GM13977 (cell line): ENCODE measurements at regions not wholly inside any gene's neighbourhood (a gene's known extent, or its start where the extent isn't known, plus 50 kb on each side); places are given as distances from the start of the nearest gene placed in this dataset.

Experiments
- DNase-seq: peaks from one replicate; pipeline ENCODE4 v3.0.0; 2012; ENCODE audit warnings: low spot score
- in situ Hi-C: fragments of 300-500 bp; cut with MboI; formaldehyde crosslinking; loops from one replicate; pipeline ENCODE4 v1.12.0; 2022; ENCODE audit warnings: low sequenced_read_pairs, low pct_unique_long_range_greater_than_20kb, mixed read lengths, inconsistent platforms; ENCODE audit not compliant: unreplicated experiment
- TF ChIP-seq, protein P1 (sequence below): IDR thresholded peaks from 2 replicates; pipeline ENCODE4 v1.5.1; 2012; ENCODE audit warnings: mild to moderate bottlenecking, control low read depth; ENCODE audit not compliant: insufficient read depth; ENCODE audit errors: extremely low read depth, missing control alignments

DNA sequence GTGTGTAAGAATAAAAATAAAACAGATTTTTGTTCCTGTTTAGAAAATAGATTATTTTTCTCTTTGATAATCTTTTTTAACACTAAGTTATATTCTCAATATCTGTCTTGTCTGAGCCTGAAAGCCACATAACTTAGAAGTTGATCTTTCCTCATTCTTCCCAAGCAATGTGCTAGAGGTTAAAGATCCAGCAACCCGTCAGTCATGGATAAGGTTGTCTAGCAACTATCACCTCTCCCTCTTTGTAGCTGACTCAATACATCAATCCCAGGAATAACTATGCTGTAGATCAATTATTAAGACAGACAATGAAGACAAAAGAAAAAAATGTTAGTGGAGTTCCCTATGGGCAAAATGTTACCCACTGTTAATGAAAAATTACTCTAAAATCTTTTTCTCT lies 813.1 kb upstream of the CCDC179 start:
- in situ Hi-C loops = no loop called here
- no peak for DNase-seq
- TF ChIP-seq, protein P1, sequence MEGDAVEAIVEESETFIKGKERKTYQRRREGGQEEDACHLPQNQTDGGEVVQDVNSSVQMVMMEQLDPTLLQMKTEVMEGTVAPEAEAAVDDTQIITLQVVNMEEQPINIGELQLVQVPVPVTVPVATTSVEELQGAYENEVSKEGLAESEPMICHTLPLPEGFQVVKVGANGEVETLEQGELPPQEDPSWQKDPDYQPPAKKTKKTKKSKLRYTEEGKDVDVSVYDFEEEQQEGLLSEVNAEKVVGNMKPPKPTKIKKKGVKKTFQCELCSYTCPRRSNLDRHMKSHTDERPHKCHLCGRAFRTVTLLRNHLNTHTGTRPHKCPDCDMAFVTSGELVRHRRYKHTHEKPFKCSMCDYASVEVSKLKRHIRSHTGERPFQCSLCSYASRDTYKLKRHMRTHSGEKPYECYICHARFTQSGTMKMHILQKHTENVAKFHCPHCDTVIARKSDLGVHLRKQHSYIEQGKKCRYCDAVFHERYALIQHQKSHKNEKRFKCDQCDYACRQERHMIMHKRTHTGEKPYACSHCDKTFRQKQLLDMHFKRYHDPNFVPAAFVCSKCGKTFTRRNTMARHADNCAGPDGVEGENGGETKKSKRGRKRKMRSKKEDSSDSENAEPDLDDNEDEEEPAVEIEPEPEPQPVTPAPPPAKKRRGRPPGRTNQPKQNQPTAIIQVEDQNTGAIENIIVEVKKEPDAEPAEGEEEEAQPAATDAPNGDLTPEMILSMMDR = no peak

DNA sequence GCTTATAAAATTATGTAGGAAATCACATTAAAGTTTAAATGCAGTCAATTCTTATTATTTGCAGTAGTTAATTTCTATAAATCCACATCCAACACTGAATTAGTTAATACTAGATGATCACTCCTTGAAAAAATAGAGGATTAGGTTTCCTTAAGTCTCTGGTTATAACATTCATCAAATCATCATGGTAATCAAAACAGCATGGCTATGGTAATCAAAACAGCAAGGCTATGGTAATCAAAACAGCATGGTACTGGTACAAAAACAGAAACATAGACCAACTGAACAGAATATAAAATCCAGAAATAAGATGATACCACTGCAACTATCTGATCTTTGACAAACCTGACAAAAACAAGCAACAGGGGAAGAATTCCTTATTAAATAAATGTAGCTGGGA lies 814.6 kb upstream of the CCDC179 start:
- TF ChIP-seq, protein P1 = no peak
- no peak for DNase-seq
- in situ Hi-C loops = no loop called here

DNA sequence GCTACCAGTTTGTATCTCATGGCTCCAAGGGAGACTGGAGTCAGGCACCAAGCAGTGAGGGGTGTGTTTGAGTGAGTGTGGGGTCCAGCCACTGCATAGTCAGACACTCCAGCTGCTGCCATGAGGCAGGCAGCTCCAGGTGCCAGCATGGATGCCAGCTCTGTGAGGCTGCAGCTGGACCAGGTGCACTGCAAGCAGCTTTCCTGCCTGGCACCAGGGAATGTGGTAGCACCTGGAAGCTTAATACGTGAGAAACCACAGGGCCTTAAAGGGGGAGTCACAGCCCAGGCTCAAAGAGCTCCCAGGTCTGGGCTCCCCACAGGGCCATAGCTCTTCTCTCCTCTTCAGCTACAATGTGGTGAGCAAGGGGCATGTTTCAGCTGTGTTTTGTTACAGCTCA lies 817.8 kb upstream of the LUZP2 start:
- in situ Hi-C loops = no loop called here
- TF ChIP-seq, protein P1 = no peak
- DNase-seq = no peak

DNA sequence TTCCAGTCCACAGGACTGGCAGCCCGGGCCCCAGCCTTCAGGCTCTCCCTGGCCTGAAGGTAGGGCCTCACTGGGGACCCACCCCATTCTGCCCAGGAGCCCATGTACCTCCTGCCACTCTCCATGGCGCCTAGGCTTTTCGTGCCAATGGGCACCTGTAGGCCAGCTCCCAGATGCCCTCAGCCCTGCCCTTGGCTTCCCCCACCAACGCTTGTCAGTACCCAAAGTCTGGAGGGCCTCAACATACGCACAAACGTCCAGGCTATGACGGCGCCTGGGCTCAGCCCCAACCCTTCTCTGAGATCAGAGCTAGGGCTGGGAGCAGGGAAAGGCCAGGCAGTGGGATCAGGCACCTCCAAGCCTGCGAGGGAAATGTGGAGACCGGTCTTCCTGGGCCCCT lies 816.9 kb upstream of the LUZP2 start:
- in situ Hi-C loops = no loop called here
- TF ChIP-seq, protein P1 = no peak
- no peak for DNase-seq

DNA sequence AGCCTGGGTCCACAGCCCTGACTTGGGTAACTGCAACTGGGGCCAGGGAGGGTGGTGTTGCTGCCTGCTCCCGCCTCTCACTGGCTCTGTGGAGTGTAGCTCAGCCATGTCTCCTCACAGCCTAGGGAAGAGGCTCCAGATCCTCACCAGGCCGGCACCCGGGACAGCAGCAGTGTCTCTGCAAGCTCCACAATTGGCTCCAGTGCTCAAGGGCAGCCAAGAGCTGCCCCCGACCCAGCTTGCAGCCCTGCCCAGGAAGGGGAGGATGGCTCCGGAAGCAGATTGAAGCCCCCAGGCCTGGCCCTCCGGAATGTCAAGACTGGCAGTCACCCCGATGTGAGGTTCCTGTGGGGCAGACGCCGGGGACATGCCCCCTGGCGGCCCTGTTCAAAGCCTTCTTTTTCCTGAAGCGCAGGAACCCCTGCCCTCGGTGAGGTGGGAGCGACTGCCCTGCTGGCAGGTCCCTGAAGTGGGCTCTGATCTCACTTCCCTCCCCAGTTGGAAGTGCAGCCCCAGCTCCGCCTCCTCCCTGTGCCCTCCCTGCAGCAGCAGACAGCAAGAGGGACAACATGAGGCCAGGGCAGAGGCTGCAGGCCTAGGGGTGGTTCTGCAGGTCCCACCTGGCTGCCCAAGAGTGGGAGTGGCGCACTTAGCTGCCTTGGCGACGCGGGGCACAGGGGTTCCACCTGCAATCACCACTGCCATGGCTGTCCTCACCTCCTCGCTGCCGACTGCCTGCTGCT lies 816.2 kb upstream of the LUZP2 start:
- TF ChIP-seq, protein P1 = no peak
- in situ Hi-C loops = no loop called here
- DNase-seq = no peak

DNA sequence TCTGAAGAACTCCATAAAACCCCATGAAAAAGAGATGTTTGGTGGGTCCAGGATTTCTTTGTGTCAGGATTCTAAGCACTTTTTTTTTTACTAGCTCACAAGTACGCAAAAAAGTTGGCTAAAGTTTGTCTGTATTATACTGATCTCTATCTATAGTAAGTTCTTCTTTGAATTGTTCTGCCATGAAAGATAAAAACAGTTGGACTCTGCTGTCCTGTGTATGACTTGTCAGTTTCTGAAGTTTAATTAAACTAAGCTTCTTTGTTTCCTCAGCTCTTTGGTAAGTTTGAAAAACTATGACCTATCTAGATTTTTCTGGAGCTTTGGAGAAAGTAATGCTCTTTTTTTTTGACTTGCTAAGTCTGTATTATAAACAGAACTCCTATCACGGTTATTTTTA lies 812.2 kb upstream of the LUZP2 start:
- TF ChIP-seq, protein P1 = no peak
- in situ Hi-C loops = no loop called here
- DNase-seq = no peak

DNA sequence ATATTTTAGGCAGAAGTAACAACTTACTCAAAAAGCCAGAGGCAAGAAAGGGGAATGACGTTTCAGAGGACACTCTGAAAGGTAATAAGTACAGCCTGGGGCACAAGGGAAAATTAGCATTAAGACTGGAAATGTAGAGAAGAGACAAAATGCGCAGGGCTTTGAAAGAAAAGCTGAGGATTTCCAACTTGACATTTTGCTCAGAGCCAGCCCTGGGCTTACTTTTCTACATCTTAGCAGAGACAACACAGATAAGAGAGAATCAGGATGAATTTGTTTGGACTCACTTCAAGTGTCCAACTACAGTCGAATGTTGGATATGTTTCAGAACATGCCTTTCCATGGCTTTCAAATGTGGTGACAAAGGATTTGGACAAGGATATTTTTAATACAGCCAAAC lies 808.9 kb upstream of the LUZP2 start:
- TF ChIP-seq, protein P1 = no peak
- in situ Hi-C loops = no loop called here
- DNase-seq = no peak
